Glomerular visceral epithelial cell (primary cell): ENCODE measurements at regions not wholly inside any gene's neighbourhood (a gene's known extent, or its start where the extent isn't known, plus 50 kb on each side); places are given as distances from the start of the nearest gene placed in this dataset.

Experiments used
- DNase-seq: peaks from one replicate; pipeline ENCODE4 v3.0.0-alpha.2; 2016; ENCODE audit errors: extremely low spot score

- DNase-seq: no peak
Measured at GRCh38 chr5:117947836-117948235, 1040.5 kb downstream of the DTWD2 start.

GRCh38 chr5:117947121-117947520 lies 1041.2 kb downstream of the DTWD2 start:
- no peak for DNase-seq

GRCh38 chr5:117945258-117945657 lies 1043.1 kb downstream of the DTWD2 start:
- DNase-seq: no peak

GRCh38 chr5:117943541-117943940 lies 1044.8 kb downstream of the DTWD2 start:
- no peak for DNase-seq

GRCh38 chr5:117942861-117943519 lies 1045.4 kb downstream of the DTWD2 start:
- DNase-seq: no peak

- no peak for DNase-seq
Measured at GRCh38 chr5:117893211-117893610, 1095.1 kb downstream of the DTWD2 start.

GRCh38 chr5:117892360-117892759 lies 1096.0 kb downstream of the DTWD2 start:
- DNase-seq: no peak

- DNase-seq: no peak
Measured at GRCh38 chr5:117889596-117889995, 1098.8 kb downstream of the DTWD2 start.

GRCh38 chr5:117888688-117889087 lies 1099.7 kb downstream of the DTWD2 start:
- no peak for DNase-seq

- DNase-seq: no peak
Measured at GRCh38 chr5:117881426-117882230, 1106.7 kb downstream of the DTWD2 start.

- DNase-seq: no peak
Measured at GRCh38 chr5:117880932-117881331, 1107.4 kb downstream of the DTWD2 start.

- DNase-seq: no peak
Measured at GRCh38 chr5:117877731-117878130, 1110.6 kb downstream of the DTWD2 start.

- no peak for DNase-seq
Measured at GRCh38 chr5:117872798-117873368, 1115.5 kb downstream of the DTWD2 start.

GRCh38 chr5:117869596-117869995 lies 1118.8 kb downstream of the DTWD2 start:
- no peak for DNase-seq

GRCh38 chr5:117863586-117864296 lies 1124.6 kb downstream of the DTWD2 start:
- no peak for DNase-seq

- no peak for DNase-seq
Measured at GRCh38 chr5:117860550-117860949, 1127.8 kb downstream of the DTWD2 start.

GRCh38 chr5:117859176-117859575 lies 1129.2 kb downstream of the DTWD2 start:
- no peak for DNase-seq

GRCh38 chr5:117856713-117857112 lies 1131.6 kb downstream of the DTWD2 start:
- no peak for DNase-seq

GRCh38 chr5:117837786-117838185 lies 1150.6 kb downstream of the DTWD2 start:
- no peak for DNase-seq

- no peak for DNase-seq
Measured at GRCh38 chr5:117833691-117834090, 1154.7 kb downstream of the DTWD2 start.

- no peak for DNase-seq
Measured at GRCh38 chr5:117829646-117830045, 1158.7 kb downstream of the DTWD2 start.

- DNase-seq: no peak
Measured at GRCh38 chr5:117813850-117814249, 1174.5 kb downstream of the DTWD2 start.
